ENCODE measurements at regions not wholly inside any gene's neighbourhood (a gene's known extent, or its start where the extent isn't known, plus 50 kb on each side); places are given as distances from the start of the nearest gene placed in this dataset.
A peak's percentile ranks its signal among the peaks of the same experiment; 100 is the strongest.
"Not testable (repeated sequence)": the region's sequence is repeated elsewhere in the genome, so short reads cannot be mapped to it uniquely, and the experiment has no call there.

- no peak for DNase-seq
These were observed 252.3 kb upstream of the CA10 start for GRCh38 chr17:52410781-52411180.

- DNase-seq: not testable (repeated sequence)
These were observed 250.7 kb upstream of the CA10 start for GRCh38 chr17:52409222-52409621.

- no peak for DNase-seq
These were observed 236.8 kb upstream of the CA10 start for GRCh38 chr17:52395308-52395707.

- no peak for DNase-seq
These were observed 231.9 kb upstream of the CA10 start for GRCh38 chr17:52390422-52390821.

GRCh38 chr17:52389632-52390031 lies 231.1 kb upstream of the CA10 start:
- DNase-seq: no peak

GRCh38 chr17:52388941-52389340 lies 230.4 kb upstream of the CA10 start:
- no peak for DNase-seq

- DNase-seq: no peak
These were observed 226.2 kb upstream of the CA10 start for GRCh38 chr17:52384695-52385094.

GRCh38 chr17:52383493-52384100 lies 225.1 kb upstream of the CA10 start:
- DNase-seq: peak in 45 of 56 donors; percentile 0 to 70 (median 21)

GRCh38 chr17:52378860-52379259 lies 220.3 kb upstream of the CA10 start:
- DNase-seq: no peak

GRCh38 chr17:52376137-52376536 lies 217.6 kb upstream of the CA10 start:
- no peak for DNase-seq

GRCh38 chr17:52368886-52369285 lies 210.4 kb upstream of the CA10 start:
- DNase-seq: no peak

- DNase-seq: no peak
These were observed 199.3 kb upstream of the CA10 start for GRCh38 chr17:52357854-52358253.

GRCh38 chr17:52336796-52337195 lies 178.3 kb upstream of the CA10 start:
- no peak for DNase-seq

- DNase-seq: no peak
These were observed 147.8 kb upstream of the CA10 start for GRCh38 chr17:52306314-52306713.

GRCh38 chr17:52298881-52299280 lies 140.4 kb upstream of the CA10 start:
- DNase-seq: no peak

- no peak for DNase-seq
These were observed 138.9 kb upstream of the CA10 start for GRCh38 chr17:52297230-52298010.

- DNase-seq: no peak
These were observed 135.8 kb upstream of the CA10 start for GRCh38 chr17:52294301-52294700.

GRCh38 chr17:52287611-52288010 lies 129.1 kb upstream of the CA10 start:
- DNase-seq: no peak

GRCh38 chr17:52283872-52284271 lies 125.4 kb upstream of the CA10 start:
- DNase-seq: no peak

- no peak for DNase-seq
These were observed 118.0 kb upstream of the CA10 start for GRCh38 chr17:52276381-52277008.

- no peak for DNase-seq
These were observed 113.3 kb upstream of the CA10 start for GRCh38 chr17:52271781-52272180.

GRCh38 chr17:52255347-52255746 lies 96.8 kb upstream of the CA10 start:
- DNase-seq: no peak

GRCh38 chr17:52244689-52245088 lies 86.2 kb upstream of the CA10 start:
- DNase-seq: no peak

Measured in amygdala (tissue), 56 donors.